GM12878 (cell line): ENCODE measurements at regions not wholly inside any gene's neighbourhood (a gene's known extent, or its start where the extent isn't known, plus 50 kb on each side); places are given as distances from the start of the nearest gene placed in this dataset.

Source experiments
- ATAC-seq: fragments of 200-7000 bp; cut with Tn5 transposase; 3 replicates; pipeline ENCODE4 v1.9.1; 2020; ENCODE audit warnings: mild to moderate bottlenecking, moderate library complexity
- BruUV-seq: library from RNA; stranded (reverse); fragments of 400-500 nt; replicated peaks from 2 replicates; lab custom pipeline; 2021; lab: Mats Ljungman, UMichigan
- CTCF ChIA-PET: fragments of 300-600 bp; sonication (Branson Sonifier 250); formaldehyde crosslinking; extraction: SDS; loops from one replicate; lab custom pipeline; 2021; ENCODE audit warnings: inconsistent platforms; lab: Yijun Ruan, JAX
- POLR2A ChIA-PET: fragments of 350-600 bp; formaldehyde crosslinking; extraction: SDS; loops from one replicate; lab custom pipeline; 2021; ENCODE audit warnings: inconsistent platforms; lab: Charles Lee
- RAD21 ChIA-PET: fragments of 300-600 bp; sonication (Branson Sonifier 250); formaldehyde crosslinking; loops from one replicate; lab custom pipeline; 2023; ENCODE audit warnings: antibody characterized with exemption; ENCODE audit not compliant: unreplicated experiment; lab: Charles Lee
- SMC1A ChIA-PET: fragments of 300-600 bp; sonication (Branson Sonifier 250); formaldehyde crosslinking; loops from one replicate; lab custom pipeline; 2023; ENCODE audit not compliant: unreplicated experiment, uncharacterized antibody; lab: Charles Lee
- DNase-seq: peaks from one replicate; pipeline ENCODE4 v3.0.0-alpha.2; 2011; ENCODE audit warnings: low read depth, low spot score
- FAIRE-seq: peaks from 3 replicates; lab custom pipeline; 2011; peaks lifted over from hg19 to GRCh38; lab: Jason Lieb, UNC
- H2AFZ ChIP-seq: 2 replicates; pipeline ENCODE4 v1.6.0; 2011; ENCODE audit warnings: low read depth, low read length, control low read depth; ENCODE audit not compliant: control insufficient read depth
- H3K27ac ChIP-seq: 2 replicates; pipeline ENCODE4 v1.5.1; 2011; ENCODE audit warnings: control low read depth; ENCODE audit not compliant: control insufficient read depth, insufficient read depth
- H3K27me3 ChIP-seq, 2 experiments: replicated peaks in 1 of 2; 2 replicates each; pipeline versions ENCODE4 v1.6.0 to v1.6.1; 2011; ENCODE audit warnings: low read length in 1 of 2; ENCODE audit not compliant: control insufficient read depth in 2 of 2, insufficient read depth in 2 of 2
- H3K36me3 ChIP-seq, 2 experiments: 2 replicates each; pipeline ENCODE4 v1.5.1; 2011; ENCODE audit warnings: low read length in 1 of 2; ENCODE audit not compliant: control insufficient read depth in 2 of 2, insufficient read depth in 2 of 2
- H3K4me1 ChIP-seq: 2 replicates; pipeline ENCODE4 v1.6.1; 2011; ENCODE audit warnings: mild to moderate bottlenecking, low read length, moderate library complexity, mixed read lengths; ENCODE audit not compliant: control insufficient read depth, insufficient read depth
- H3K4me2 ChIP-seq: 2 replicates; pipeline ENCODE4 v1.6.0; 2011; ENCODE audit warnings: control low read depth; ENCODE audit not compliant: control insufficient read depth, insufficient read depth
- H3K4me3 ChIP-seq: fragments of 200-600 bp; sonication (generic); 2 replicates; pipeline ENCODE4 v1.5.1; 2016
- H3K79me2 ChIP-seq: 2 replicates; pipeline ENCODE4 v1.6.0; 2011; ENCODE audit warnings: low read length; ENCODE audit not compliant: control insufficient read depth, insufficient read depth
- H3K9ac ChIP-seq: 2 replicates; pipeline ENCODE4 v1.8.0; 2011; ENCODE audit warnings: low read length, control low read depth, mixed read lengths; ENCODE audit not compliant: control insufficient read depth, insufficient read depth
- H3K9me3 ChIP-seq: replicated peaks from 3 replicates; pipeline ENCODE4 v1.5.1; 2011; ENCODE audit warnings: mild to moderate bottlenecking, low read length; ENCODE audit not compliant: control insufficient read depth, insufficient read depth
- H4K20me1 ChIP-seq: 2 replicates; pipeline ENCODE4 v1.6.0; 2011; ENCODE audit not compliant: control insufficient read depth, insufficient read depth
- BCL11A ChIP-seq: IDR thresholded peaks from 2 replicates; pipeline ENCODE4 v1.6.1; 2011; ENCODE audit warnings: low read depth, low read length
- EED ChIP-seq: sonication (generic); IDR thresholded peaks from 2 replicates; pipeline ENCODE4 v1.6.1; 2016; ENCODE audit warnings: antibody characterized with exemption, low read depth
- IKZF1 ChIP-seq: fragments of 450-650 bp; conservative IDR thresholded peaks from 2 replicates; pipeline ENCODE4 v1.6.1; 2017; ENCODE audit warnings: antibody characterized with exemption, mild to moderate bottlenecking
- JUNB ChIP-seq: IDR thresholded peaks from 2 replicates; pipeline ENCODE4 v1.6.1; 2016; ENCODE audit warnings: antibody characterized with exemption, mild to moderate bottlenecking
- KDM1A ChIP-seq: fragments of 200-600 bp; sonication (generic); IDR thresholded peaks from 2 replicates; pipeline ENCODE4 v1.6.1; 2016; ENCODE audit warnings: borderline replicate concordance
- MEF2A ChIP-seq: IDR thresholded peaks from 2 replicates; pipeline ENCODE4 v1.6.1; 2011; ENCODE audit warnings: low read depth, mild to moderate bottlenecking, low read length, moderate library complexity; ENCODE audit not compliant: insufficient read depth
- MXI1 ChIP-seq: fragments of 150-350 bp; IDR thresholded peaks from 2 replicates; pipeline ENCODE4 v1.6.1; 2011; ENCODE audit warnings: low read depth, mild to moderate bottlenecking, inconsistent platforms, low read length, improper control_type of control experiment
- MYC ChIP-seq: IDR thresholded peaks from 2 replicates; pipeline ENCODE4 v1.6.1; 2011; ENCODE audit warnings: mild to moderate bottlenecking, low read length, moderate library complexity, inconsistent platforms; ENCODE audit not compliant: insufficient read depth, insufficient replicate concordance, insufficient read length, severe bottlenecking
- NFYB ChIP-seq: IDR thresholded peaks from 2 replicates; pipeline ENCODE4 v1.6.1; 2011; ENCODE audit warnings: low read depth, mild to moderate bottlenecking, low read length, improper control_type of control experiment, moderate library complexity; ENCODE audit not compliant: insufficient read depth
- RBBP5 ChIP-seq: fragments of 200-600 bp; sonication (generic); conservative IDR thresholded peaks from 2 replicates; pipeline ENCODE4 v1.6.1; 2016
- SPI1 ChIP-seq: IDR thresholded peaks from 2 replicates; pipeline ENCODE4 v1.6.1; 2011; ENCODE audit warnings: low read depth, mild to moderate bottlenecking, low read length, moderate library complexity, borderline replicate concordance; ENCODE audit not compliant: insufficient read depth
- TCF3 ChIP-seq: IDR thresholded peaks from 2 replicates; pipeline ENCODE4 v1.6.1; 2012; ENCODE audit warnings: low read depth, mild to moderate bottlenecking, low read length, borderline replicate concordance; ENCODE audit not compliant: insufficient read depth
- ZBED1 ChIP-seq: IDR thresholded peaks from 2 replicates; pipeline ENCODE4 v1.6.1; 2016; ENCODE audit warnings: borderline replicate concordance
- ZNF217 ChIP-seq: fragments of 450-650 bp; IDR thresholded peaks from 2 replicates; pipeline ENCODE4 v1.6.1; 2017; ENCODE audit warnings: antibody characterized with exemption, mild to moderate bottlenecking
- WGBS: methylation state at CpG from one replicate; pipeline ENCODE4 v1.1.6; 2016; ENCODE audit warnings: low lambda C conversion rate; ENCODE audit not compliant: insufficient replicate concordance, insufficient coverage; ENCODE audit errors: missing lambda C conversion rate; 5-methylcytosine and 5-hydroxymethylcytosine counted together
- in situ Hi-C: fragments of 300-500 bp; cut with MboI; formaldehyde crosslinking; loops from 9 replicates; pipeline ENCODE4 v1.14.3; 2018; ENCODE audit warnings: mixed read lengths
- intact Hi-C: fragments of 100-400 bp; cut with micrococcal nuclease; formaldehyde crosslinking; loops from one replicate; pipeline ENCODE4 v1.14.2; 2022; ENCODE audit not compliant: unreplicated experiment
- TF ChIP-seq, protein P1 (sequence below): fragments of 150-350 bp; IDR thresholded peaks from 2 replicates; pipeline ENCODE4 v1.6.1; 2014; ENCODE audit warnings: mild to moderate bottlenecking, low read depth, low read length
- TF ChIP-seq, protein P2 (sequence below): fragments of 450-650 bp; IDR thresholded peaks from 2 replicates; pipeline ENCODE4 v1.6.1; 2017; ENCODE audit warnings: mild to moderate bottlenecking
- TF ChIP-seq, protein P3 (sequence below): fragments of 450-650 bp; IDR thresholded peaks from 2 replicates; pipeline ENCODE4 v1.6.1; 2014; ENCODE audit warnings: mild to moderate bottlenecking

DNA sequence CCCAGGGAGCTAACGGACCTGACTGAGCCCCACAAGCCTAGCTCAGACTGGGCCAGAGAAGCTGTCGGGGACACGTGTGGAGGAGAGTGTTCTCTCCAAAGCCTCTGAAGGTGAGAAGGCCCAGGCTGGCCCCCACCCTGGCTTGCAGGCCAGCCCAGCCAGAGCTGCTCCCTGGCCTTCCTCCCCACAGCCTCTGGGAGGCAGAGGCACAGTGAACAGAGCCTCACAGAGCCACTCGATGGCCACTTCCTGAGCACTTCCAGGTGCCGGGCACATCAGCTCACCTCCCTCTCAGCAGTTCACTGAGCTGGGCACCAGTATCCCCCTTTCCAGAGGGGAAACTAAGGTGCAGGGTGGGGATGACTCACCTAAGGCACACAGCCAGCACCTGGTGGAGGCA is 109.4 kb upstream of the LINGO1 start (continued):
- no peak for TF ChIP-seq BCL11A
- TF ChIP-seq RBBP5, result no peak
- TF ChIP-seq KDM1A, result no peak
- TF ChIP-seq EED, result no peak
- no peak for TF ChIP-seq ZNF217
- TF ChIP-seq IKZF1, result no peak

DNA sequence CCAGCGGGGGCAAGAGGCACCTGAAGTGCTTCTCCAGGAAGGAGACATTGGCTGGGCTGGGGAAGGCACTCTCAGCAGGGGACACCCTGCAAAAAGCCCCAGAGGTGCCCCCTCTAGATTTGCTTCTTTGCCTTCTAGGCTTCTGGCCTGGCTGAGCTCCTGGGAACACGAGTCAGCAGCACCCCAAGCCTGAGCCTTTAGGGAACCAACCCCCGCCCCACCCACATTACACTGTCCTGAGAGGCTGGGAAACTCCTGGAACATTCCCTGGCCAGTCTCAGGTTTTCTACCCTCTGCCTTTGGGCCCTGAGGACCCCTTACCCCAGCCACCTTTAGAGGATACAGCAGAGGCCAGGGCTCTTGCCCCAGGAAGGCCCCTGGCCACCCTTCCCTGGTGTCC is 108.4 kb upstream of the LINGO1 start:
- no peak overlapping the region for H3K4me3 ChIP-seq
- intact Hi-C loops, result no loop called here
- ChIA-PET RAD21 (no interaction called here), CTCF (no interaction called here), POLR2A (no interaction called here), SMC1A (no interaction called here)
- in situ Hi-C loops, result no loop called here
- DNase-seq (no peak), FAIRE-seq (no peak), ATAC-seq (no peak)
- no peak overlapping the region for H3K9ac ChIP-seq
- peaks cover 0 to 3% of the 10 kb centered on the region in 2 experiments; a peak in 2 of 4 replicates for H3K27me3 ChIP-seq
- H3K9me3 ChIP-seq, result no peaks in the 10 kb centered on the region
- TF ChIP-seq NFYB (no peak), MXI1 (no peak), ZBED1 (no peak), MYC (no peak), TCF3 (no peak), MEF2A (no peak), JUNB (no peak), EED (no peak), SPI1 (no peak)
- TF ChIP-seq, protein P1, sequence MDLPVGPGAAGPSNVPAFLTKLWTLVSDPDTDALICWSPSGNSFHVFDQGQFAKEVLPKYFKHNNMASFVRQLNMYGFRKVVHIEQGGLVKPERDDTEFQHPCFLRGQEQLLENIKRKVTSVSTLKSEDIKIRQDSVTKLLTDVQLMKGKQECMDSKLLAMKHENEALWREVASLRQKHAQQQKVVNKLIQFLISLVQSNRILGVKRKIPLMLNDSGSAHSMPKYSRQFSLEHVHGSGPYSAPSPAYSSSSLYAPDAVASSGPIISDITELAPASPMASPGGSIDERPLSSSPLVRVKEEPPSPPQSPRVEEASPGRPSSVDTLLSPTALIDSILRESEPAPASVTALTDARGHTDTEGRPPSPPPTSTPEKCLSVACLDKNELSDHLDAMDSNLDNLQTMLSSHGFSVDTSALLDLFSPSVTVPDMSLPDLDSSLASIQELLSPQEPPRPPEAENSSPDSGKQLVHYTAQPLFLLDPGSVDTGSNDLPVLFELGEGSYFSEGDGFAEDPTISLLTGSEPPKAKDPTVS, result no peak
- TF ChIP-seq, protein P2, sequence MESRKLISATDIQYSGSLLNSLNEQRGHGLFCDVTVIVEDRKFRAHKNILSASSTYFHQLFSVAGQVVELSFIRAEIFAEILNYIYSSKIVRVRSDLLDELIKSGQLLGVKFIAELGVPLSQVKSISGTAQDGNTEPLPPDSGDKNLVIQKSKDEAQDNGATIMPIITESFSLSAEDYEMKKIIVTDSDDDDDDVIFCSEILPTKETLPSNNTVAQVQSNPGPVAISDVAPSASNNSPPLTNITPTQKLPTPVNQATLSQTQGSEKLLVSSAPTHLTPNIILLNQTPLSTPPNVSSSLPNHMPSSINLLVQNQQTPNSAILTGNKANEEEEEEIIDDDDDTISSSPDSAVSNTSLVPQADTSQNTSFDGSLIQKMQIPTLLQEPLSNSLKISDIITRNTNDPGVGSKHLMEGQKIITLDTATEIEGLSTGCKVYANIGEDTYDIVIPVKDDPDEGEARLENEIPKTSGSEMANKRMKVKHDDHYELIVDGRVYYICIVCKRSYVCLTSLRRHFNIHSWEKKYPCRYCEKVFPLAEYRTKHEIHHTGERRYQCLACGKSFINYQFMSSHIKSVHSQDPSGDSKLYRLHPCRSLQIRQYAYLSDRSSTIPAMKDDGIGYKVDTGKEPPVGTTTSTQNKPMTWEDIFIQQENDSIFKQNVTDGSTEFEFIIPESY, result no peak
- TF ChIP-seq, protein P3, sequence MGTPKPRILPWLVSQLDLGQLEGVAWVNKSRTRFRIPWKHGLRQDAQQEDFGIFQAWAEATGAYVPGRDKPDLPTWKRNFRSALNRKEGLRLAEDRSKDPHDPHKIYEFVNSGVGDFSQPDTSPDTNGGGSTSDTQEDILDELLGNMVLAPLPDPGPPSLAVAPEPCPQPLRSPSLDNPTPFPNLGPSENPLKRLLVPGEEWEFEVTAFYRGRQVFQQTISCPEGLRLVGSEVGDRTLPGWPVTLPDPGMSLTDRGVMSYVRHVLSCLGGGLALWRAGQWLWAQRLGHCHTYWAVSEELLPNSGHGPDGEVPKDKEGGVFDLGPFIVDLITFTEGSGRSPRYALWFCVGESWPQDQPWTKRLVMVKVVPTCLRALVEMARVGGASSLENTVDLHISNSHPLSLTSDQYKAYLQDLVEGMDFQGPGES, result no peak
- no peaks in the 10 kb centered on the region for H3K36me3 ChIP-seq
- H3K27ac ChIP-seq, result no peak overlapping the region
- H3K4me2 ChIP-seq, result no peak overlapping the region
- WGBS, result 0% methylated on average over 3 of the region's 3 CpGs
- no peaks in the 10 kb centered on the region for H4K20me1 ChIP-seq
- H3K79me2 ChIP-seq, result no peaks in the 10 kb centered on the region
- no peaks in the 10 kb centered on the region for H3K4me1 ChIP-seq
- BruUV-seq, result no TSS peak
- no peak overlapping the region for H2AFZ ChIP-seq
